ENCODE measurements at regions not wholly inside any gene's neighbourhood (a gene's known extent, or its start where the extent isn't known, plus 50 kb on each side); places are given as distances from the start of the nearest gene placed in this dataset.

DNA sequence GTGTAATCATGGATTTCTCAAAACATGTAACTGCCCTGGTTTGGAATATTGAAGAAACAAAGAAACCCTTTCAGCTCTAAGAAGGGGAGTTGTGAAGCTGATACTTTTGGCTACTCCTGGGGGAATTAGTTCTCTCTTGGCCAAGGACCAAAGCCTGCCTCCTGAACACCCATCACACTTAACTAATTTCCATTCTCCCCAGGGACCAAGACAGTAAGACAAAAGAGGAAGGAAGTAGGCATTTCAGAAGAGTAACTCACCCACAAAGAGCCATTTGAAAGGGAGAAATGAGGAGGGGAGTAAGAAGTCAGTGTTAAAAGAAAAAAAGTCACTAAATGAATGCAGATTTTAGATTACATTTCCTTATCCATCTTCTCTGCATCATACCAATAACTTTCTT is 328.0 kb upstream of the SOX2 start:
- TF ChIP-seq FOXP2 (optimal IDR thresholded peaks at IDR 0.05; ENCODE audit: borderline replicate concordance, extremely low read depth, extremely low read length, insufficient read depth) (no peak), POLR2AphosphoS5 (IDR thresholded peaks at IDR 0.05; ENCODE audit: low read depth, low read length) (no peak), TAF1 (IDR thresholded peaks at IDR 0.05; ENCODE audit: borderline replicate concordance, insufficient read depth, low read length) (no peak), SIN3A (IDR thresholded peaks at IDR 0.05; ENCODE audit: borderline replicate concordance, insufficient read depth, low read length) (no peak)
- TF ChIP-seq, protein P1, sequence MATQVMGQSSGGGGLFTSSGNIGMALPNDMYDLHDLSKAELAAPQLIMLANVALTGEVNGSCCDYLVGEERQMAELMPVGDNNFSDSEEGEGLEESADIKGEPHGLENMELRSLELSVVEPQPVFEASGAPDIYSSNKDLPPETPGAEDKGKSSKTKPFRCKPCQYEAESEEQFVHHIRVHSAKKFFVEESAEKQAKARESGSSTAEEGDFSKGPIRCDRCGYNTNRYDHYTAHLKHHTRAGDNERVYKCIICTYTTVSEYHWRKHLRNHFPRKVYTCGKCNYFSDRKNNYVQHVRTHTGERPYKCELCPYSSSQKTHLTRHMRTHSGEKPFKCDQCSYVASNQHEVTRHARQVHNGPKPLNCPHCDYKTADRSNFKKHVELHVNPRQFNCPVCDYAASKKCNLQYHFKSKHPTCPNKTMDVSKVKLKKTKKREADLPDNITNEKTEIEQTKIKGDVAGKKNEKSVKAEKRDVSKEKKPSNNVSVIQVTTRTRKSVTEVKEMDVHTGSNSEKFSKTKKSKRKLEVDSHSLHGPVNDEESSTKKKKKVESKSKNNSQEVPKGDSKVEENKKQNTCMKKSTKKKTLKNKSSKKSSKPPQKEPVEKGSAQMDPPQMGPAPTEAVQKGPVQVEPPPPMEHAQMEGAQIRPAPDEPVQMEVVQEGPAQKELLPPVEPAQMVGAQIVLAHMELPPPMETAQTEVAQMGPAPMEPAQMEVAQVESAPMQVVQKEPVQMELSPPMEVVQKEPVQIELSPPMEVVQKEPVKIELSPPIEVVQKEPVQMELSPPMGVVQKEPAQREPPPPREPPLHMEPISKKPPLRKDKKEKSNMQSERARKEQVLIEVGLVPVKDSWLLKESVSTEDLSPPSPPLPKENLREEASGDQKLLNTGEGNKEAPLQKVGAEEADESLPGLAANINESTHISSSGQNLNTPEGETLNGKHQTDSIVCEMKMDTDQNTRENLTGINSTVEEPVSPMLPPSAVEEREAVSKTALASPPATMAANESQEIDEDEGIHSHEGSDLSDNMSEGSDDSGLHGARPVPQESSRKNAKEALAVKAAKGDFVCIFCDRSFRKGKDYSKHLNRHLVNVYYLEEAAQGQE (IDR thresholded peaks at IDR 0.05; ENCODE audit: insufficient read depth in 1 of 2, low read depth in 2 of 2, low read length in 2 of 2): no peak

DNA sequence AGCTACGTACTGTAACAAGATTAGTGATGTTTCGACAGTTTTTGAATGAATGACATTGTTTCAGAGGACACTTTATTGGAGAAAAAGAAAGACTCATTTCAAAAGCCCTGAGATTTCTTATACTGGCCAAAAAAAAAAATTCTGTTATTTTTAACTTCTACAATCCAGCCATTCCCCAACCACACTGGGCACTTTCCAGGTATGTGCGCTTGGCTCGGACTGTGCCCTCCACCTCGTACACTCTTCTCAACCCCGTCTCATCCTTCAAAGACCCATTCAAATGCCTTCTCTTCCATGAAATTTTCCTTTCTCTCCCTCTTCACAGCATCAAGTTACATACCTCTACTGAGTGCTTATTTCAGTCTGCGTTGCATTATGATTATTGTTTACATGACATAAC is 328.5 kb upstream of the SOX2 start:
- TF ChIP-seq, protein P1 (IDR thresholded peaks at IDR 0.05; ENCODE audit: insufficient read depth in 1 of 2, low read depth in 2 of 2, low read length in 2 of 2): no peak
- TF ChIP-seq POLR2AphosphoS5 (IDR thresholded peaks at IDR 0.05; ENCODE audit: low read depth, low read length) (no peak), FOXP2 (optimal IDR thresholded peaks at IDR 0.05; ENCODE audit: borderline replicate concordance, extremely low read depth, extremely low read length, insufficient read depth) (no peak), SIN3A (IDR thresholded peaks at IDR 0.05; ENCODE audit: borderline replicate concordance, insufficient read depth, low read length) (no peak), TAF1 (IDR thresholded peaks at IDR 0.05; ENCODE audit: borderline replicate concordance, insufficient read depth, low read length) (no peak)

DNA sequence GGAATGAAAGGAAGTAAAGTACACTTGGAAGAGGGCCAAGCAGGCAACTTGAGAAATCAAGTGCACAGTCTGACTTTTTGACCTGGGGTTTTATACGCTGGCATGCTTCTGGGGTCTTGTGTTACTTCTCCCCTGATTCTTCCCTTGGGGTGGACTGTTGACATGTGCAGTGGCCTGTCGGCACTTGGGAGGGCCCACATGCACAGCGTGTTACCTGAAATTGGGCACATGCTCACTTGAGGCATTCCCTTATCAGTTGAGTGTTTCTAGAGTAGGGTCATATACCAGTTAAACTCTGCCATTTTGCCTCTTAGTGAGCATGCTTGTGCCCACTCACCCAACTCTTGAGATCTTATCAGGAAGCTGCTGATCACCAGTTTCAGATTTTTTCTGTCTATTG is 329.1 kb upstream of the SOX2 start:
- TF ChIP-seq TAF1 (IDR thresholded peaks at IDR 0.05; ENCODE audit: borderline replicate concordance, insufficient read depth, low read length): no peak
- TF ChIP-seq, protein P1 (IDR thresholded peaks at IDR 0.05; ENCODE audit: insufficient read depth in 1 of 2, low read depth in 2 of 2, low read length in 2 of 2): no peak
- TF ChIP-seq FOXP2 (optimal IDR thresholded peaks at IDR 0.05; ENCODE audit: borderline replicate concordance, extremely low read depth, extremely low read length, insufficient read depth): no peak
- TF ChIP-seq POLR2AphosphoS5 (IDR thresholded peaks at IDR 0.05; ENCODE audit: low read depth, low read length): no peak

DNA sequence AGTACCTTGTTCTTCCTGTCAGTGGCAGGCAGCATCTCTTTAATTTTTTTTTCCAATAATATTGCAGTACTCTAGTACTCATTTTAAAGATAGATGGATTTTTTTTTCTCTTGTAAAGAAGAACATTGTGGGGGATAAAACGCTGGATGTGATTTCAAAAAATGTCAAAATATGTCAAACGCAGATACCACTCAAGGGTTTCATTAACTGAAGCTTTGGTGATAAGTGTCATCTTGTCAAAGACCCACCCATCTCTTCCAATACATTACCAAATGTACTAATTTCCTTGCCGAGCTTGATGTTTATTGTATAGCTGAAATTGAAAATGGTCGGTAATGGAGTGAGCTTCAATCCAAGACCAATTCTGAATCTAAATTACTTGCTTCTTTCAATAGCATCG is 332.4 kb upstream of the SOX2 start:
- TF ChIP-seq, protein P1 (IDR thresholded peaks at IDR 0.05; ENCODE audit: insufficient read depth in 1 of 2, low read depth in 2 of 2, low read length in 2 of 2): no peak
- TF ChIP-seq SIN3A (IDR thresholded peaks at IDR 0.05; ENCODE audit: borderline replicate concordance, insufficient read depth, low read length): no peak
- TF ChIP-seq FOXP2 (optimal IDR thresholded peaks at IDR 0.05; ENCODE audit: borderline replicate concordance, extremely low read depth, extremely low read length, insufficient read depth): no peak
- no peak for TF ChIP-seq TAF1 (IDR thresholded peaks at IDR 0.05; ENCODE audit: borderline replicate concordance, insufficient read depth, low read length)
- no peak for TF ChIP-seq POLR2AphosphoS5 (IDR thresholded peaks at IDR 0.05; ENCODE audit: low read depth, low read length)

DNA sequence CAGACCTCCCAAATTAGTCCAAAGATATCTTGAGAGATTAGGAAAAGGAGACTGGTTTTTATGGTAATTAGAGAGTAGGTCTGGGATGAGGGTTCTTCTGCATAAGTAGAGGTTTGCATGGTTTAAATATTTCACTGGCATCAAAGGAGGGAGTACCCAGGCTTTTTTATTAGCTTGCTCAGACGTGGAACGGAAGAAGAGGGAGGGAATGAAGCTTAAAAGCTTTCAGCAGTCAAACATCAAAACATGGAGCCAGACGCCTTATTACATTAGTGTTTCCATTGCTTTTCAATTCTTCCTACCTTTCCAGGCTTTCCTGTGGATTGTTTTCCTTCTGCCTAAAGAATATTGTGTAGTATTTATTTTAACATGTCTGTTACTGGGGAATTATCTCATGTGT is 342.1 kb upstream of the SOX2 start:
- no peak for TF ChIP-seq FOXP2 (optimal IDR thresholded peaks at IDR 0.05; ENCODE audit: borderline replicate concordance, extremely low read depth, extremely low read length, insufficient read depth)
- no peak for TF ChIP-seq SIN3A (IDR thresholded peaks at IDR 0.05; ENCODE audit: borderline replicate concordance, insufficient read depth, low read length)
- TF ChIP-seq POLR2AphosphoS5 (IDR thresholded peaks at IDR 0.05; ENCODE audit: low read depth, low read length): no peak
- no peak for TF ChIP-seq TAF1 (IDR thresholded peaks at IDR 0.05; ENCODE audit: borderline replicate concordance, insufficient read depth, low read length)
- TF ChIP-seq, protein P1 (IDR thresholded peaks at IDR 0.05; ENCODE audit: insufficient read depth in 1 of 2, low read depth in 2 of 2, low read length in 2 of 2): no peak

All from PFSK-1 (cell line).